ENCODE measurements at regions not wholly inside any gene's neighbourhood (a gene's known extent, or its start where the extent isn't known, plus 50 kb on each side); places are given as distances from the start of the nearest gene placed in this dataset.

- Histone ChIP-seq H3K9me3 (no peaks in the 10 kb centered on the region), H3K36me3 (no peaks in the 10 kb centered on the region), H3K4me3 (no peak overlapping the region), H3K4me1 (no peaks in the 10 kb centered on the region), H3K27ac (no peak overlapping the region), H3K27me3 (peaks cover 3% of the 10 kb centered on the region)
- DNase-seq = no peak
- WGBS, 2 donors (ENCODE audit: low coverage in 1 of 2) = 81 to 96% methylated on average over 8 to 11 of the region's 11 CpGs
- TF ChIP-seq CTCF (IDR thresholded peaks at IDR 0.05) (no peak), POLR2A (IDR thresholded peaks at IDR 0.05) (no peak), EP300 (IDR thresholded peaks at IDR 0.05; ENCODE audit: low read depth) (no peak), POLR2AphosphoS5 (IDR thresholded peaks at IDR 0.05) (no peak)
- intact Hi-C loops (cut with DNase I; ENCODE audit: low total_unique reads) (no loop called here), in situ Hi-C loops (cut with MboI; ENCODE audit: low pct_ligation_motif_present in 1 of 4, low pct_unique_long_range_greater_than_20kb in 1 of 4, low sequenced_read_pairs in 3 of 4) (no loop called here)
Measured at GRCh38 chr18:78833833-78834232, 145.8 kb upstream of the SALL3 start.

DNA sequence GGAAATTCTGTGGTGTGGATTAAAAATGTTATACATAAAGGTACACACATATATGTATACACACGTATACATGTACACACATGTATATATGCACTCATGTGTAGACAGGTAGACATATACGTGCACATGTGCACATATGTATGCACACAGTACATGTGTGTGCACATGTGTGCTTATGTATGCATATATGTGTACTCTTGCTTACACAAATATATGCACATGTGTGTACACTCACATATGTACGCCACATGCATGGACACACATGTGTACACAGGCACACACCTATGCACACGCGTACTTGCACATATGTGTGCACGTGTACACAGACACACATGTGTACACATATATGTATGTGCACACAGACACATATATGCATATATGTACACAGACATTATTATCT, 142.8 kb upstream of the SALL3 start:
- TF ChIP-seq POLR2A (IDR thresholded peaks at IDR 0.05) (no peak), EP300 (IDR thresholded peaks at IDR 0.05; ENCODE audit: low read depth) (no peak), POLR2AphosphoS5 (IDR thresholded peaks at IDR 0.05) (no peak), CTCF (IDR thresholded peaks at IDR 0.05) (no peak)

DNA sequence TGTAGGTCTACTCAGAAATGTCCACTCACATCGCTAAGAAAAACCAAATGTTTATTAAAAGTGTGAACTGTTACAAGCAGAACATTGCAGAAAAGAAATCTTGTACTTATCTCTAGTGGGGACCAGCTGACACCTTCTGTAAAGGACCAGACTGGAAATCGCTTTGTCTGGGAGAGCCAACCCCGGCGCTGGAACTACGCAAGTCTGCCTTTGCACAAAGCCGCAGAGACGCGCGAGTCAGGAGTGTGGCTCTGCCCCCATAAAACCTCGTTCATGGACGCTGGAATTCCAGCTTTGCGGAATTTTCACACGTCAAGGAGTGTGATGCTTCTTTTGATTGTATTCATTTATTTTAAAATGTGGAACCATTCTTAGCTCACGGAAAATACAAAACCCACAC, 141.9 kb upstream of the SALL3 start:
- Histone ChIP-seq H3K36me3 (no peaks in the 10 kb centered on the region), H3K27me3 (peaks cover 3% of the 10 kb centered on the region), H3K9me3 (no peaks in the 10 kb centered on the region), H3K4me3 (no peak overlapping the region), H3K27ac (no peak overlapping the region), H3K4me1 (no peaks in the 10 kb centered on the region)
- no peak for DNase-seq
- in situ Hi-C loops (cut with MboI; ENCODE audit: low pct_ligation_motif_present in 1 of 4, low pct_unique_long_range_greater_than_20kb in 1 of 4, low sequenced_read_pairs in 3 of 4) (no loop called here), intact Hi-C loops (cut with DNase I; ENCODE audit: low total_unique reads) (no loop called here)
- 79 to 88% methylated on average over 8 to 14 of the region's 14 CpGs for WGBS, 2 donors (ENCODE audit: low coverage in 1 of 2)
- TF ChIP-seq POLR2A (IDR thresholded peaks at IDR 0.05) (no peak), POLR2AphosphoS5 (IDR thresholded peaks at IDR 0.05) (no peak), EP300 (IDR thresholded peaks at IDR 0.05; ENCODE audit: low read depth) (no peak), CTCF (IDR thresholded peaks at IDR 0.05) (no peak)

More for the DNA sequence above, 142.8 kb upstream of the SALL3 start:
- intact Hi-C loops (cut with DNase I; ENCODE audit: low total_unique reads) (no loop called here), in situ Hi-C loops (cut with MboI; ENCODE audit: low pct_ligation_motif_present in 1 of 4, low pct_unique_long_range_greater_than_20kb in 1 of 4, low sequenced_read_pairs in 3 of 4) (no loop called here)
- DNase-seq = no peak
- Histone ChIP-seq H3K4me3 (no peak overlapping the region), H3K36me3 (no peaks in the 10 kb centered on the region), H3K9me3 (no peaks in the 10 kb centered on the region), H3K27me3 (peaks cover 3% of the 10 kb centered on the region), H3K27ac (no peak overlapping the region), H3K4me1 (no peaks in the 10 kb centered on the region)
- 90 to 93% methylated on average over 3 to 6 of the region's 6 CpGs for WGBS, 2 donors (ENCODE audit: low coverage in 1 of 2)

- no peak for DNase-seq
- Histone ChIP-seq H3K9me3 (no peaks in the 10 kb centered on the region), H3K27me3 (peaks cover 3% of the 10 kb centered on the region), H3K36me3 (no peaks in the 10 kb centered on the region), H3K4me3 (no peak overlapping the region), H3K27ac (no peak overlapping the region), H3K4me1 (no peaks in the 10 kb centered on the region)
- WGBS, 2 donors (ENCODE audit: low coverage in 1 of 2) = 87% methylated on average over 7 of the region's 7 CpGs; no CpG with 5 or more reads in 1 of the 2 donors
- intact Hi-C loops (cut with DNase I; ENCODE audit: low total_unique reads) (no loop called here), in situ Hi-C loops (cut with MboI; ENCODE audit: low pct_ligation_motif_present in 1 of 4, low pct_unique_long_range_greater_than_20kb in 1 of 4, low sequenced_read_pairs in 3 of 4) (no loop called here)
- TF ChIP-seq POLR2A (IDR thresholded peaks at IDR 0.05) (no peak), POLR2AphosphoS5 (IDR thresholded peaks at IDR 0.05) (no peak), EP300 (IDR thresholded peaks at IDR 0.05; ENCODE audit: low read depth) (no peak)
Measured at GRCh38 chr18:78838183-78838582, 141.4 kb upstream of the SALL3 start.

- TF ChIP-seq POLR2AphosphoS5 (IDR thresholded peaks at IDR 0.05) = no peak
- in situ Hi-C loops (cut with MboI; ENCODE audit: low pct_ligation_motif_present in 1 of 4, low pct_unique_long_range_greater_than_20kb in 1 of 4, low sequenced_read_pairs in 3 of 4) (no loop called here), intact Hi-C loops (cut with DNase I; ENCODE audit: low total_unique reads) (no loop called here)
- 83 to 100% methylated on average over 1 to 5 of the region's 5 CpGs for WGBS, 2 donors (ENCODE audit: low coverage in 1 of 2)
- no peaks in the 10 kb centered on the region for H3K4me1 ChIP-seq
- no peaks in the 10 kb centered on the region for H3K36me3 ChIP-seq
- H3K9me3 ChIP-seq = peaks cover 0 to 7% of the 10 kb centered on the region in 2 donors
- no peak overlapping the region for H3K27ac ChIP-seq
- H3K27me3 ChIP-seq = no peaks in the 10 kb centered on the region
- H3K4me3 ChIP-seq = no peak overlapping the region
- no peak for DNase-seq
Measured at GRCh38 chr18:78849046-78849445, 130.6 kb upstream of the SALL3 start.
